NCI-H345 treated with DMSO at 0.1 percent for 48 hours (cell line): ENCODE measurements at regions not wholly inside any gene's neighbourhood (a gene's known extent, or its start where the extent isn't known, plus 50 kb on each side); places are given as distances from the start of the nearest gene placed in this dataset.
"Not testable (repeated sequence)": the region's sequence is repeated elsewhere in the genome, so short reads cannot be mapped to it uniquely, and the experiment has no call there.

Experiments used
- DNase-seq: peaks from one replicate; lab custom pipeline; 2025; ENCODE audit not compliant: unreplicated experiment; lab: John Stamatoyannopoulos, UW

GRCh38 chr2:71923887-71924533 lies 223.7 kb downstream of the CYP26B1 start:
- DNase-seq, result peak; percentile 65

GRCh38 chr2:71923143-71923525 lies 224.5 kb downstream of the CYP26B1 start:
- no peak for DNase-seq

GRCh38 chr2:71922499-71923142 lies 225.0 kb downstream of the CYP26B1 start:
- no peak for DNase-seq

- no peak for DNase-seq
These were observed 225.6 kb downstream of the CYP26B1 start for GRCh38 chr2:71922091-71922490.

GRCh38 chr2:71920819-71921218 lies 226.8 kb downstream of the CYP26B1 start:
- not testable (repeated sequence) for DNase-seq

GRCh38 chr2:71919708-71920107 lies 228.0 kb downstream of the CYP26B1 start:
- DNase-seq, result no peak

GRCh38 chr2:71910277-71910676 lies 237.4 kb downstream of the CYP26B1 start:
- no peak for DNase-seq

- DNase-seq, result no peak
These were observed 238.9 kb downstream of the CYP26B1 start for GRCh38 chr2:71908798-71909197.

GRCh38 chr2:71907503-71907902 lies 240.2 kb downstream of the CYP26B1 start:
- DNase-seq, result no peak

- no peak for DNase-seq
These were observed 241.2 kb downstream of the CYP26B1 start for GRCh38 chr2:71906357-71906973.

GRCh38 chr2:71905205-71905604 lies 242.5 kb downstream of the CYP26B1 start:
- DNase-seq, result no peak

- DNase-seq, result no peak
These were observed 243.8 kb downstream of the CYP26B1 start for GRCh38 chr2:71903841-71904240.

- no peak for DNase-seq
These were observed 246.2 kb downstream of the CYP26B1 start for GRCh38 chr2:71901466-71901865.

GRCh38 chr2:71898851-71899681 lies 248.6 kb downstream of the CYP26B1 start:
- no peak for DNase-seq

GRCh38 chr2:71898375-71898774 lies 249.3 kb downstream of the CYP26B1 start:
- DNase-seq, result no peak

- no peak for DNase-seq
These were observed 249.8 kb downstream of the CYP26B1 start for GRCh38 chr2:71897836-71898235.

- DNase-seq, result no peak
These were observed 250.6 kb downstream of the CYP26B1 start for GRCh38 chr2:71897137-71897480.

GRCh38 chr2:71896385-71897136 lies 251.1 kb downstream of the CYP26B1 start:
- DNase-seq, result no peak

- DNase-seq, result no peak
These were observed 252.1 kb downstream of the CYP26B1 start for GRCh38 chr2:71895320-71896161.

- DNase-seq, result no peak
These were observed 253.4 kb downstream of the CYP26B1 start for GRCh38 chr2:71894261-71894660.
